CD4-positive, CD25-positive, alpha-beta regulatory T cell (primary cell): ENCODE measurements at regions not wholly inside any gene's neighbourhood (a gene's known extent, or its start where the extent isn't known, plus 50 kb on each side); places are given as distances from the start of the nearest gene placed in this dataset.

Experiments used
- ATAC-seq, 2 donors: fragments of 150-1000 bp; cut with Tn5 transposase; one replicate each; pipeline ENCODE4 v1.10.0; 2021; ENCODE audit warnings: low read depth in 2 of 2, moderate number of reproducible peaks in 2 of 2, moderate library complexity in 1 of 2
- DNase-seq, 3 donors: peaks; one replicate each; pipeline versions ENCODE4 v3.0.0 to v3.0.0-alpha.2; 2012 to 2022; ENCODE audit warnings: mixed read lengths in 1 of 3
- H3K27ac ChIP-seq: one replicate; pipeline ENCODE4 v1.7.0; 2013; ENCODE audit warnings: mild to moderate bottlenecking, low read length; ENCODE audit not compliant: insufficient read depth, poor library complexity, severe bottlenecking
- H3K27me3 ChIP-seq: one replicate; pipeline ENCODE4 v1.7.0; 2013; ENCODE audit warnings: low read length; ENCODE audit not compliant: control insufficient read depth, insufficient read depth
- H3K36me3 ChIP-seq: one replicate; pipeline ENCODE4 v1.7.0; 2013; ENCODE audit warnings: mild to moderate bottlenecking, low read length, moderate library complexity; ENCODE audit not compliant: control insufficient read depth, insufficient read depth
- H3K4me1 ChIP-seq: 2 replicates; pipeline ENCODE4 v1.7.0; 2013; ENCODE audit warnings: mild to moderate bottlenecking, low read length; ENCODE audit not compliant: insufficient read depth, control insufficient read depth, poor library complexity, severe bottlenecking
- H3K4me3 ChIP-seq: one replicate; pipeline ENCODE4 v1.7.0; 2013; ENCODE audit warnings: low read depth, mild to moderate bottlenecking, low read length, moderate library complexity
- H3K9me3 ChIP-seq, 2 experiments: 1 replicate in 1 of 2; 2 replicates in 1 of 2; pipeline ENCODE4 v1.7.0; 2013; ENCODE audit warnings: low read length in 2 of 2, mild to moderate bottlenecking in 1 of 2, moderate library complexity in 1 of 2; ENCODE audit not compliant: control insufficient read depth in 2 of 2
- H3K27ac Mint-ChIP-seq, 3 donors: one replicate each; pipeline ENCODE4 v1.8.0; 2020 to 2022; ENCODE audit warnings: mild to moderate bottlenecking in 3 of 3, mixed read lengths in 3 of 3, moderate library complexity in 2 of 3
- H3K27me3 Mint-ChIP-seq: one replicate; pipeline ENCODE4 v1.8.0; 2022; ENCODE audit warnings: mild to moderate bottlenecking, mixed read lengths
- H3K36me3 Mint-ChIP-seq: one replicate; pipeline ENCODE4 v1.8.0; 2020; ENCODE audit warnings: mixed read lengths
- H3K4me1 Mint-ChIP-seq, 4 donors: one replicate each; pipeline ENCODE4 v1.8.0; 2020 to 2022; ENCODE audit warnings: mixed read lengths in 4 of 4, mild to moderate bottlenecking in 1 of 4
- H3K4me3 Mint-ChIP-seq, 4 donors: one replicate each; pipeline ENCODE4 v1.8.0; 2020 to 2022; ENCODE audit warnings: mild to moderate bottlenecking in 4 of 4, mixed read lengths in 4 of 4, moderate library complexity in 3 of 4
- H3K9me3 Mint-ChIP-seq, 7 donors: one replicate each; pipeline ENCODE4 v1.8.0; 2020 to 2022; ENCODE audit warnings: mixed read lengths in 7 of 7, mild to moderate bottlenecking in 3 of 7, moderate library complexity in 2 of 7

- H3K9me3 Mint-ChIP-seq: peaks cover 0 to 7% (median 0%) of the 10 kb centered on the region in 7 donors
- no peak overlapping the region for H3K27ac ChIP-seq
- no peaks in the 10 kb centered on the region for H3K36me3 Mint-ChIP-seq
- H3K4me1 Mint-ChIP-seq: no peaks in the 10 kb centered on the region
- no peaks in the 10 kb centered on the region for H3K9me3 ChIP-seq
- H3K4me3 Mint-ChIP-seq: no peak overlapping the region
- no peak overlapping the region for H3K27ac Mint-ChIP-seq
- no peaks in the 10 kb centered on the region for H3K4me1 ChIP-seq
- H3K4me3 ChIP-seq: no peak overlapping the region
- H3K27me3 ChIP-seq: no peaks in the 10 kb centered on the region
- H3K27me3 Mint-ChIP-seq: no peaks in the 10 kb centered on the region
- DNase-seq (no peak), ATAC-seq (no peak)
- no peaks in the 10 kb centered on the region for H3K36me3 ChIP-seq
Measured at GRCh38 chr6:113539623-113540022, 317.5 kb upstream of the MARCKS start.

GRCh38 chr6:113540466-113540865, 316.7 kb upstream of the MARCKS start:
- Mint-ChIP-seq H3K27me3 (no peaks in the 10 kb centered on the region), H3K36me3 (no peaks in the 10 kb centered on the region), H3K27ac (no peak overlapping the region), H3K4me1 (no peaks in the 10 kb centered on the region), H3K4me3 (no peak overlapping the region), H3K9me3 (peaks cover 0 to 7% (median 2%) of the 10 kb centered on the region in 7 donors)
- H3K4me1 ChIP-seq: no peaks in the 10 kb centered on the region
- no peaks in the 10 kb centered on the region for H3K27me3 ChIP-seq
- no peak overlapping the region for H3K4me3 ChIP-seq
- no peak for ATAC-seq
- no peak for DNase-seq
- H3K9me3 ChIP-seq: no peaks in the 10 kb centered on the region
- H3K36me3 ChIP-seq: no peaks in the 10 kb centered on the region
- no peak overlapping the region for H3K27ac ChIP-seq

DNA sequence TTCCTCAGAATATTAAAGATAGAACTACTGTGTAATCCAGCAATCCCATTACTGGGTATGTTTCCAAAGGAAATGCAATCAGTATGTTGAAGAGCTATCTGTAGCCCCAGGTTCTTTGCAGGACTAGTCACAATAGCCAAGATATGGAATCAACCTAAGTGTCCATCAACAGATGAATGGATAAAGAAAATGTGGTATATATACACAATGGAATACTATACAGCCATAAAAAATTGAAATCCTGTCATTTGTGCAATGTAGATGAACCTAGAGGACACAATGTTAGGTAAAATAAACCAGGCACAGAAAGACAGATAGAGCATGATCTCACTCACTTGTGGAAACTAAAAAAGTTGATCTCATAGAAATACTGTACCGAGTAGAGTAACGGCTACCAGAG, 306.0 kb upstream of the MARCKS start:
- Mint-ChIP-seq H3K4me1 (no peaks in the 10 kb centered on the region), H3K36me3 (no peaks in the 10 kb centered on the region), H3K4me3 (no peak overlapping the region), H3K9me3 (peaks cover 0 to 14% (median 5%) of the 10 kb centered on the region in 7 donors), H3K27me3 (no peaks in the 10 kb centered on the region), H3K27ac (no peak overlapping the region)
- Histone ChIP-seq H3K27me3 (no peaks in the 10 kb centered on the region), H3K36me3 (no peaks in the 10 kb centered on the region), H3K27ac (no peak overlapping the region), H3K4me1 (no peaks in the 10 kb centered on the region), H3K9me3 (no peaks in the 10 kb centered on the region), H3K4me3 (no peak overlapping the region)
- DNase-seq: no peak
- ATAC-seq: no peak

DNA sequence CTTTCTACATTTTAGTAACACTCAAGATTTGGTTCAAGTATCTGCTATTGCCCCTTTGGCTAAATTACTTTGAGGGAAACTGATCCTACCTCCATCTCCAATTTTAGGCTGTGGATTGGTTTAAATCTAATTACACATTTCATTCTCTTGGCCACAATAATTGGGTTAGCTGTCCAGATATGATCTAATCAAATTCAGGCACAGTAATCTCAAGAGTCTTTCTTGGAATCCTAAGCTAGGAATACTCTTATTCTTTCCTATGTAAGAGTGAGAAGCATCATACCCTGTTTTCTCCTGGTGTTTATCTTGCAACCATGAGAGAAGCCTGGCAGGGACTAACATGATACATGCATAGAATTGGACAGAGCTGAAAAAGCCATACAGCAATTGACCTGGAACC, 300.4 kb upstream of the MARCKS start:
- Mint-ChIP-seq H3K27ac (no peak overlapping the region), H3K9me3 (peaks cover 0 to 4% (median 0%) of the 10 kb centered on the region in 7 donors), H3K4me3 (no peak overlapping the region), H3K27me3 (no peaks in the 10 kb centered on the region), H3K4me1 (no peaks in the 10 kb centered on the region), H3K36me3 (no peaks in the 10 kb centered on the region)
- Histone ChIP-seq H3K36me3 (no peaks in the 10 kb centered on the region), H3K4me3 (no peak overlapping the region), H3K27me3 (no peaks in the 10 kb centered on the region), H3K9me3 (no peaks in the 10 kb centered on the region), H3K27ac (no peak overlapping the region), H3K4me1 (no peaks in the 10 kb centered on the region)
- ATAC-seq: no peak
- no peak for DNase-seq

DNA sequence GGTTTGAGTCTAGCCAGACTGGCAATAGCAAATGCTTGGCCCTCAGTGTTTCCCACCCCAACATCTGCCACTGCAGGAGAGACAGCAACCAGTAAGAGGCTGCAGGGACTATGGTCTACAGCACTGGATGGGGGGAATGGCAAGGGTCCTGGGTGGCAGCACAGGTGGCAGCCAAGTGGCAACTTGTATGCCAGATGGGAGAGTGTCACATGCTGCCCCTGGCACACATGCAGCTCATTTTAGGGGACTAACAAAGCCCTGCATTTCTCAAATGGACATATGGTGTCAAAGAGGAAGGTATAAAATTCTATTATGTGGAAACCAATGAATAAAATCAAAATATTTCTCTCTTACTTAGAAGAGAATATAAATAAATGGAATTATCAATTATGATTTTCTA, 298.7 kb upstream of the MARCKS start:
- Mint-ChIP-seq H3K4me3 (no peak overlapping the region), H3K27me3 (no peaks in the 10 kb centered on the region), H3K27ac (no peak overlapping the region), H3K9me3 (peaks cover 0 to 4% (median 0%) of the 10 kb centered on the region in 7 donors), H3K4me1 (no peaks in the 10 kb centered on the region), H3K36me3 (no peaks in the 10 kb centered on the region)
- DNase-seq: no peak
- no peaks in the 10 kb centered on the region for H3K4me1 ChIP-seq
- no peak overlapping the region for H3K27ac ChIP-seq
- no peak overlapping the region for H3K4me3 ChIP-seq
- no peaks in the 10 kb centered on the region for H3K9me3 ChIP-seq
- H3K36me3 ChIP-seq: no peaks in the 10 kb centered on the region
- H3K27me3 ChIP-seq: no peaks in the 10 kb centered on the region
- no peak for ATAC-seq

DNA sequence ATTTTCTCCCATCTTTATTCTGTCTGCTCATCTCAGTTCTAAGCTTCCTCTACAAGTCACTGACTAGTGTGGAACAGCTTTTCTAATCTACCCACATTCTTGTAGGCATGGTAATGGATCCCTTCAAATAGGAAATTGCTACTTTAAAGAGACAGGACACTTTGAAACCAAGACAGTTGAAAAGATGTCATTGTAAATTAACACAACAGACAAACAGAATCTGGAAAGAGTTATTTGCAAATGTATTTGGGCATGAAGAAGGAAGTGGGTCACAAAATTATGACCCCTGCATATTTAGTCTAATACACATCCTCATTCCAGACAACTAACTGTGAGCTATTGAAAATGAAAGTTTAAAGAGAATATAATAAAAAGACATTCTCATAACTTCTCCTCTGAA, 298.2 kb upstream of the MARCKS start:
- Mint-ChIP-seq H3K27me3 (no peaks in the 10 kb centered on the region), H3K4me3 (no peak overlapping the region), H3K27ac (no peak overlapping the region), H3K36me3 (no peaks in the 10 kb centered on the region), H3K4me1 (no peaks in the 10 kb centered on the region), H3K9me3 (peaks cover 0 to 4% (median 0%) of the 10 kb centered on the region in 7 donors)
- DNase-seq: no peak
- Histone ChIP-seq H3K4me3 (no peak overlapping the region), H3K27me3 (no peaks in the 10 kb centered on the region), H3K27ac (no peak overlapping the region), H3K36me3 (no peaks in the 10 kb centered on the region), H3K4me1 (no peaks in the 10 kb centered on the region), H3K9me3 (no peaks in the 10 kb centered on the region)
- ATAC-seq: no peak

DNA sequence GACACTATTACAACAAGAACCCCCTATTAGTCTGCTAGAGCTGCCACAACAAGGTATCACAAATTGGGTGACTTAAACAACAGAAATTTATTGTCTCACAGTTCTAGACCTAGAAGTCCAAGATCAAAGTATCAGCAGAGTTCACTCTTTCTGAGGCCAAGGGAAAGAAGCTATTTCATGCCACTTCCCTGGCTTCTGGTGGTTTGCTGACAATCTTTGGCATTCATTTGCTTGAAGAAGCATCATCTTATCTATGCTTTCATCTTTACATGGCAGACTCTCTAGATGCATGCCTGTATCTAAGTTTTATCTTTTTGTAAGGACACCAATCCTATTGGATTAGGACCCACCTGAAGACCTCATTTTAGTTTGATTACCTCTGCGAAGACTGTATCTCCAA, 296.8 kb upstream of the MARCKS start:
- Histone ChIP-seq H3K4me3 (no peak overlapping the region), H3K36me3 (no peaks in the 10 kb centered on the region), H3K4me1 (no peaks in the 10 kb centered on the region), H3K27ac (no peak overlapping the region), H3K27me3 (no peaks in the 10 kb centered on the region), H3K9me3 (no peaks in the 10 kb centered on the region)
- H3K4me1 Mint-ChIP-seq: no peaks in the 10 kb centered on the region
- no peak overlapping the region for H3K4me3 Mint-ChIP-seq
- no peak for DNase-seq
- H3K36me3 Mint-ChIP-seq: no peaks in the 10 kb centered on the region
- no peak for ATAC-seq
- no peaks in the 10 kb centered on the region for H3K27me3 Mint-ChIP-seq
- peaks cover 0 to 4% (median 0%) of the 10 kb centered on the region in 7 donors for H3K9me3 Mint-ChIP-seq
- no peak overlapping the region for H3K27ac Mint-ChIP-seq

GRCh38 chr6:113560908-113561307, 296.2 kb upstream of the MARCKS start:
- ATAC-seq: no peak
- H3K27me3 ChIP-seq: no peaks in the 10 kb centered on the region
- H3K27ac Mint-ChIP-seq: no peak overlapping the region
- no peak overlapping the region for H3K4me3 Mint-ChIP-seq
- no peak overlapping the region for H3K27ac ChIP-seq
- no peaks in the 10 kb centered on the region for H3K36me3 ChIP-seq
- DNase-seq: no peak
- no peak overlapping the region for H3K4me3 ChIP-seq
- H3K4me1 ChIP-seq: no peaks in the 10 kb centered on the region
- H3K4me1 Mint-ChIP-seq: no peaks in the 10 kb centered on the region
- no peaks in the 10 kb centered on the region for H3K9me3 ChIP-seq
- H3K9me3 Mint-ChIP-seq: peaks cover 0 to 4% (median 0%) of the 10 kb centered on the region in 7 donors
- H3K27me3 Mint-ChIP-seq: no peaks in the 10 kb centered on the region
- no peaks in the 10 kb centered on the region for H3K36me3 Mint-ChIP-seq
